ENCODE measurements at regions not wholly inside any gene's neighbourhood (a gene's known extent, or its start where the extent isn't known, plus 50 kb on each side); places are given as distances from the start of the nearest gene placed in this dataset.
A peak's percentile ranks its signal among the peaks of the same experiment; 100 is the strongest.
"Not testable (repeated sequence)": the region's sequence is repeated elsewhere in the genome, so short reads cannot be mapped to it uniquely, and the experiment has no call there.

GRCh38 chr16:29338821-29339700 is 67.5 kb downstream of the NPIPB11 start:
- H3K4me1 Mint-ChIP-seq (ENCODE audit: low read depth in 2 of 2) = peaks cover 4 to 18% of the 10 kb centered on the region in 2 donors
- not testable (repeated sequence) for ATAC-seq; H3K36me3 Mint-ChIP-seq; DNase-seq (ENCODE audit: low spot score); H3K4me3 Mint-ChIP-seq; H3K9me3 Mint-ChIP-seq; H3K27ac Mint-ChIP-seq; H3K27me3 Mint-ChIP-seq

GRCh38 chr16:29337385-29337901 is 69.1 kb downstream of the NPIPB11 start:
- not testable (repeated sequence) for ATAC-seq; H3K4me3 Mint-ChIP-seq; H3K36me3 Mint-ChIP-seq; H3K27ac Mint-ChIP-seq; DNase-seq (ENCODE audit: low spot score); H3K27me3 Mint-ChIP-seq; H3K9me3 Mint-ChIP-seq
- H3K4me1 Mint-ChIP-seq (ENCODE audit: low read depth in 2 of 2) = peaks cover 4 to 14% of the 10 kb centered on the region in 2 donors

GRCh38 chr16:29335549-29335846 is 71.0 kb downstream of the NPIPB11 start:
- DNase-seq (ENCODE audit: low spot score); H3K27me3 Mint-ChIP-seq; H3K9me3 Mint-ChIP-seq; H3K27ac Mint-ChIP-seq; H3K4me3 Mint-ChIP-seq; H3K36me3 Mint-ChIP-seq: not testable (repeated sequence)
- peaks cover 4 to 14% of the 10 kb centered on the region in 2 donors for H3K4me1 Mint-ChIP-seq (ENCODE audit: low read depth in 2 of 2)
- ATAC-seq = peak in 1 of 2 donors; percentile 60

DNA sequence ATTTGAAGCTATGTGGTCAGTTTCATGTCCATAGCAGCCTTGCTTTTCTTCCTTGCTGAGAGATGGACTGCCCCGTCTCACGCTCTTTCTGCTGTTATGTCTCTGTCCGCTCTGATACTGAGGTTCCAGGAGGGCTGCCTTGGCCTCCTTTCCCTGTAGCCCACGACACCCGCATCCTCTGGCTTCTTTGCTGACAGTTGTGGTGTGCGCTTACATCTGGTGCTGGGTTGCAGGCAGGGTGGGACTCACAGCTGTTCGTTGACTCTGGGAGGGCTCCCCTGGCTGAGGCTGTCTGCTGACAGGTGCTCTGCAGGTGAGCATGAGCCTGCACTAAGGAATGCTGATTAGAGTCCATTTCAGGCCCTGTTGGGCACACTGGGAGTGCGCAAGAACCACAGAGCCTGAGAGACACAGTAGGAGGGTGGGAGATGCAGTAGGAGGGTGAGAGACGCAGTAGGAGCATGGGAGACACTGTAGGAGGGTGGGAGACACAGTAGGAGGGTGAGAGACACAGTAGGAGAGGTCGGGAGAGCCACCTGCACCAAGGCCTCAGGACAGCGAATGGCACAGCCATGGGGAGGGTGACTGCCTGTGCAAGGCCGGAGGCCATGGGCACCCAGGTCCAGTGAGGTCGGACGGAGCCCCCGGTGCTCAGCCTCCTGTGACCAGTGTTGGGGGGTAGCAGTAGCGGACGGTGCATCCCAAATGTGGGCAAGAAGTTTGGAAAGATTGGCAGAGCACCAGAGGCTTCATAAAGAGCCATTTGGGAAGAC is 71.5 kb downstream of the NPIPB11 start:
- H3K4me3 Mint-ChIP-seq; H3K27me3 Mint-ChIP-seq; H3K27ac Mint-ChIP-seq; H3K36me3 Mint-ChIP-seq; DNase-seq (ENCODE audit: low spot score); H3K9me3 Mint-ChIP-seq: not testable (repeated sequence)
- ATAC-seq = peak in 1 of 2 donors; percentile 36
- H3K4me1 Mint-ChIP-seq (ENCODE audit: low read depth in 2 of 2) = peaks cover 4 to 14% of the 10 kb centered on the region in 2 donors

DNA sequence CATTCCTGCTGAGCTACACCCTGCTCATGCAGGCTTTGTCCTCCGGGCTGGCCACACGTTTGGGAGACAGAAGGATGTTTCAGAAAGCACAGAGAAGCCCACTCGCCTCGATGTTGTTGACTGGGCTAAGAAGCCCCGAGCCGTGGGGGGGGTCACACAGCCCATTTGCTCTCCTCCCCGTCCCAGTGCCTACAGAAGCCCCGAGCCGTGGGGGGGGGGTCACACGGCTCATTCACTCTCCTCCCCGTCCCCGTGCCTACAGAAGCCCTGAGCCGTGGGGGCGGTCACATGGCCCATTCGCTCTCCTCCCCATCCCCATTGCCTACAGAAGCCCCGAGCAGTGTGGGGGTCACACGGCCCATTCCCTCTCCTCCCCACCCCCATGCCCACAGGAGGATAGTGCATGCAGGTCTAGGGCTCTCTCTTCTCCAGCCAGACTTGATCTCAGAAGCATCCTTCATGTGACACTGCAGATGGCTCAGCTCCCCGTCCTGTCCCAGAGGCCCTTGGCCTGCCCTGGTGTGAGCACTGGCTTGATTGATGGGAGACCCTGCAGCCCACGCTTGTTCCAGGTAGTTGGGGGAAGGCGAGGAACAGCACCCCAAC is 72.9 kb downstream of the NPIPB11 start:
- not testable (repeated sequence) for H3K4me3 Mint-ChIP-seq; DNase-seq (ENCODE audit: low spot score); H3K27me3 Mint-ChIP-seq; ATAC-seq; H3K27ac Mint-ChIP-seq; H3K36me3 Mint-ChIP-seq; H3K9me3 Mint-ChIP-seq
- peaks cover 4 to 12% of the 10 kb centered on the region in 2 donors for H3K4me1 Mint-ChIP-seq (ENCODE audit: low read depth in 2 of 2)

DNA sequence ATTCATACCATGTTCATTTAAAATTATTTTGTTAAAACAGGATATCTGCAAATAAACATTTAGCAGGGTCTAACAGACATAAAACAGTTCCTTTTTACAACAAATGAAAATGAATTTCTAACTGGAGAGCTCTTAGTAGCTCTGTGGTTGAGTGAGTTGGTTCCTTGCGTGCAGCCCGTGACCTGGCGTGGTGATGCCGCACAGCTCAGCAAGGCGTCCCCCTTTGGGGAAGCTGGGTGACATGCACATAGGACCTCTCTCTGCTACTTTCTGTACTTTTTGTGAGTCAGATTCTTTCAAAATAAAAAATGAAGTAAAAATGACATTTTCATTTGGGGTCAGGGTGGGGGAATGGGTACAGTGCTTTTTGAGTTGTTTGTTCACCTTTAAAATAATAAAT is 75.9 kb downstream of the NPIPB11 start:
- H3K4me1 Mint-ChIP-seq (ENCODE audit: low read depth in 2 of 2); ATAC-seq; H3K27me3 Mint-ChIP-seq; H3K27ac Mint-ChIP-seq; H3K36me3 Mint-ChIP-seq; DNase-seq (ENCODE audit: low spot score); H3K4me3 Mint-ChIP-seq; H3K9me3 Mint-ChIP-seq: not testable (repeated sequence)

GRCh38 chr16:29328528-29328927 is 78.0 kb downstream of the NPIPB11 start:
- DNase-seq (ENCODE audit: low spot score); H3K36me3 Mint-ChIP-seq; ATAC-seq; H3K4me1 Mint-ChIP-seq (ENCODE audit: low read depth in 2 of 2); H3K27ac Mint-ChIP-seq; H3K27me3 Mint-ChIP-seq; H3K4me3 Mint-ChIP-seq; H3K9me3 Mint-ChIP-seq: not testable (repeated sequence)

- H3K4me3 Mint-ChIP-seq; H3K4me1 Mint-ChIP-seq (ENCODE audit: low read depth in 2 of 2); H3K9me3 Mint-ChIP-seq; H3K27ac Mint-ChIP-seq; DNase-seq (ENCODE audit: low spot score); H3K36me3 Mint-ChIP-seq; ATAC-seq; H3K27me3 Mint-ChIP-seq: not testable (repeated sequence)
These were observed 78.7 kb downstream of the NPIPB11 start for GRCh38 chr16:29327631-29328408.

GRCh38 chr16:29326164-29327125 is 80.1 kb downstream of the NPIPB11 start:
- H3K27ac Mint-ChIP-seq; ATAC-seq; DNase-seq (ENCODE audit: low spot score); H3K9me3 Mint-ChIP-seq; H3K4me3 Mint-ChIP-seq; H3K36me3 Mint-ChIP-seq; H3K4me1 Mint-ChIP-seq (ENCODE audit: low read depth in 2 of 2); H3K27me3 Mint-ChIP-seq: not testable (repeated sequence)

GRCh38 chr16:29323725-29324124 is 82.8 kb downstream of the NPIPB11 start:
- not testable (repeated sequence) for DNase-seq (ENCODE audit: low spot score); H3K9me3 Mint-ChIP-seq; H3K36me3 Mint-ChIP-seq; H3K4me3 Mint-ChIP-seq; H3K4me1 Mint-ChIP-seq (ENCODE audit: low read depth in 2 of 2); ATAC-seq; H3K27ac Mint-ChIP-seq; H3K27me3 Mint-ChIP-seq

- H3K4me1 Mint-ChIP-seq (ENCODE audit: low read depth in 2 of 2) = peaks cover 0 to 6% of the 10 kb centered on the region in 2 donors
- no peak for ATAC-seq
- no peaks in the 10 kb centered on the region for H3K27me3 Mint-ChIP-seq
- no peaks in the 10 kb centered on the region for H3K36me3 Mint-ChIP-seq
- no peaks in the 10 kb centered on the region for H3K9me3 Mint-ChIP-seq
- DNase-seq (ENCODE audit: low spot score) = no peak
- no peak overlapping the region for H3K4me3 Mint-ChIP-seq
- H3K27ac Mint-ChIP-seq = no peak overlapping the region
These were observed 84.9 kb downstream of the NPIPB11 start for GRCh38 chr16:29321585-29321984.

- ATAC-seq = peak in 1 of 2 donors; percentile 53
- Mint-ChIP-seq H3K27me3 (no peaks in the 10 kb centered on the region), H3K4me1 (ENCODE audit: low read depth in 2 of 2) (peaks cover 0 to 6% of the 10 kb centered on the region in 2 donors), H3K4me3 (no peak overlapping the region), H3K9me3 (no peaks in the 10 kb centered on the region), H3K27ac (no peak overlapping the region), H3K36me3 (no peaks in the 10 kb centered on the region)
- DNase-seq (ENCODE audit: low spot score) = no peak
These were observed 85.5 kb downstream of the NPIPB11 start for GRCh38 chr16:29321000-29321393.
